Activated naive CD4-positive, alpha-beta T cell treated with anti-CD3 and anti-CD28 coated beads, Interleukin-2, amount 10 ng/mL, durations not matched to agents 7 days and 5 days (primary cell): ENCODE measurements at regions not wholly inside any gene's neighbourhood (a gene's known extent, or its start where the extent isn't known, plus 50 kb on each side); places are given as distances from the start of the nearest gene placed in this dataset.

Experiments used
- CTCF ChIA-PET: fragments of 350-600 bp; sonication (Branson Sonifier 250); formaldehyde crosslinking; loops from one replicate; lab custom pipeline; 2021; ENCODE audit warnings: antibody characterized with exemption; lab: Charles Lee
- DNase-seq: peaks from one replicate; pipeline ENCODE4 v3.0.0-alpha.2; 2020
- H3K27ac Mint-ChIP-seq: one replicate; pipeline ENCODE4 v1.8.0; 2021; ENCODE audit warnings: mild to moderate bottlenecking, moderate library complexity, mixed read lengths
- H3K27me3 Mint-ChIP-seq: one replicate; pipeline ENCODE4 v1.8.0; 2021; ENCODE audit warnings: mild to moderate bottlenecking, mixed read lengths
- H3K36me3 Mint-ChIP-seq: one replicate; pipeline ENCODE4 v1.8.0; 2021; ENCODE audit warnings: mixed read lengths
- H3K4me1 Mint-ChIP-seq: one replicate; pipeline ENCODE4 v1.8.0; 2021; ENCODE audit warnings: mixed read lengths
- H3K4me3 Mint-ChIP-seq: one replicate; pipeline ENCODE4 v1.8.0; 2021; ENCODE audit warnings: mild to moderate bottlenecking, moderate library complexity, mixed read lengths
- H3K9me3 Mint-ChIP-seq: one replicate; pipeline ENCODE4 v1.8.0; 2021; ENCODE audit warnings: mixed read lengths

- DNase-seq: peak; percentile 33
- CTCF ChIA-PET: no interaction called here
- Mint-ChIP-seq H3K36me3 (no peaks in the 10 kb centered on the region), H3K9me3 (no peaks in the 10 kb centered on the region), H3K4me3 (no peak overlapping the region), H3K4me1 (no peaks in the 10 kb centered on the region), H3K27ac (no peak overlapping the region), H3K27me3 (no peaks in the 10 kb centered on the region)
These were observed 617.6 kb downstream of the LRFN5 start for GRCh38 chr14:42224053-42224888.

- DNase-seq: no peak
- H3K27ac Mint-ChIP-seq: no peak overlapping the region
- no peak overlapping the region for H3K4me3 Mint-ChIP-seq
- H3K4me1 Mint-ChIP-seq: no peaks in the 10 kb centered on the region
- no peaks in the 10 kb centered on the region for H3K9me3 Mint-ChIP-seq
- no peaks in the 10 kb centered on the region for H3K36me3 Mint-ChIP-seq
- H3K27me3 Mint-ChIP-seq: no peaks in the 10 kb centered on the region
- CTCF ChIA-PET: interaction anchor here (0.6 kb wide), 1 partner anchor 10 kb away, joined by 3 read pairs; no protein-coding TSS in a partner anchor
These were observed 616.3 kb downstream of the LRFN5 start for GRCh38 chr14:42222924-42223471.

- no peak for DNase-seq
- Mint-ChIP-seq H3K4me1 (no peaks in the 10 kb centered on the region), H3K9me3 (no peaks in the 10 kb centered on the region), H3K27me3 (no peaks in the 10 kb centered on the region), H3K36me3 (no peaks in the 10 kb centered on the region), H3K4me3 (no peak overlapping the region), H3K27ac (no peak overlapping the region)
- CTCF ChIA-PET: no interaction called here
These were observed 608.4 kb downstream of the LRFN5 start for GRCh38 chr14:42214981-42215491.

- no peak overlapping the region for H3K27ac Mint-ChIP-seq
- no peaks in the 10 kb centered on the region for H3K4me1 Mint-ChIP-seq
- peaks cover 2% of the 10 kb centered on the region for H3K9me3 Mint-ChIP-seq
- no peaks in the 10 kb centered on the region for H3K27me3 Mint-ChIP-seq
- DNase-seq: no peak
- no peaks in the 10 kb centered on the region for H3K36me3 Mint-ChIP-seq
- CTCF ChIA-PET: no interaction called here
- H3K4me3 Mint-ChIP-seq: no peak overlapping the region
These were observed 594.3 kb downstream of the LRFN5 start for GRCh38 chr14:42200957-42201356.

- H3K27ac Mint-ChIP-seq: no peak overlapping the region
- DNase-seq: no peak
- no peak overlapping the region for H3K4me3 Mint-ChIP-seq
- CTCF ChIA-PET: no interaction called here
- H3K36me3 Mint-ChIP-seq: no peaks in the 10 kb centered on the region
- peaks cover under 1% of the 10 kb centered on the region for H3K9me3 Mint-ChIP-seq
- H3K4me1 Mint-ChIP-seq: no peaks in the 10 kb centered on the region
- no peaks in the 10 kb centered on the region for H3K27me3 Mint-ChIP-seq
These were observed 591.3 kb downstream of the LRFN5 start for GRCh38 chr14:42198010-42198409.

- no peak for DNase-seq
- H3K4me1 Mint-ChIP-seq: no peaks in the 10 kb centered on the region
- peaks cover 7% of the 10 kb centered on the region for H3K9me3 Mint-ChIP-seq
- no peaks in the 10 kb centered on the region for H3K27me3 Mint-ChIP-seq
- H3K4me3 Mint-ChIP-seq: no peak overlapping the region
- no peak overlapping the region for H3K27ac Mint-ChIP-seq
- CTCF ChIA-PET: no interaction called here
- no peaks in the 10 kb centered on the region for H3K36me3 Mint-ChIP-seq
These were observed 586.3 kb downstream of the LRFN5 start for GRCh38 chr14:42192738-42193653.

- Mint-ChIP-seq H3K36me3 (no peaks in the 10 kb centered on the region), H3K27ac (no peak overlapping the region), H3K9me3 (peaks cover 7% of the 10 kb centered on the region), H3K4me3 (no peak overlapping the region), H3K4me1 (no peaks in the 10 kb centered on the region), H3K27me3 (no peaks in the 10 kb centered on the region)
- DNase-seq: no peak
- CTCF ChIA-PET: no interaction called here
These were observed 584.1 kb downstream of the LRFN5 start for GRCh38 chr14:42190744-42191143.

GRCh38 chr14:42187846-42188245, 581.2 kb downstream of the LRFN5 start:
- CTCF ChIA-PET: no interaction called here
- H3K36me3 Mint-ChIP-seq: no peaks in the 10 kb centered on the region
- no peak for DNase-seq
- no peaks in the 10 kb centered on the region for H3K27me3 Mint-ChIP-seq
- H3K4me3 Mint-ChIP-seq: no peak overlapping the region
- no peak overlapping the region for H3K27ac Mint-ChIP-seq
- H3K9me3 Mint-ChIP-seq: peaks cover 5% of the 10 kb centered on the region
- no peaks in the 10 kb centered on the region for H3K4me1 Mint-ChIP-seq

- DNase-seq: no peak
- no peaks in the 10 kb centered on the region for H3K27me3 Mint-ChIP-seq
- no peaks in the 10 kb centered on the region for H3K4me1 Mint-ChIP-seq
- peaks cover 3% of the 10 kb centered on the region for H3K9me3 Mint-ChIP-seq
- H3K36me3 Mint-ChIP-seq: no peaks in the 10 kb centered on the region
- H3K27ac Mint-ChIP-seq: no peak overlapping the region
- CTCF ChIA-PET: interaction anchor here (0.6 kb wide), 1 partner anchor 27 kb away, joined by 3 read pairs; no protein-coding TSS in a partner anchor
- no peak overlapping the region for H3K4me3 Mint-ChIP-seq
These were observed 579.0 kb downstream of the LRFN5 start for GRCh38 chr14:42185718-42186117.

- Mint-ChIP-seq H3K27me3 (no peaks in the 10 kb centered on the region), H3K4me3 (no peak overlapping the region), H3K4me1 (no peaks in the 10 kb centered on the region), H3K9me3 (peaks cover 9% of the 10 kb centered on the region), H3K27ac (no peak overlapping the region), H3K36me3 (no peaks in the 10 kb centered on the region)
- CTCF ChIA-PET: no interaction called here
- no peak for DNase-seq
These were observed 567.7 kb downstream of the LRFN5 start for GRCh38 chr14:42174357-42174756.

GRCh38 chr14:42173206-42173605, 566.5 kb downstream of the LRFN5 start:
- no peak overlapping the region for H3K27ac Mint-ChIP-seq
- H3K9me3 Mint-ChIP-seq: peaks cover 11% of the 10 kb centered on the region
- no peaks in the 10 kb centered on the region for H3K27me3 Mint-ChIP-seq
- CTCF ChIA-PET: no interaction called here
- H3K4me1 Mint-ChIP-seq: no peaks in the 10 kb centered on the region
- no peaks in the 10 kb centered on the region for H3K36me3 Mint-ChIP-seq
- DNase-seq: no peak
- no peak overlapping the region for H3K4me3 Mint-ChIP-seq

- Mint-ChIP-seq H3K36me3 (no peaks in the 10 kb centered on the region), H3K27ac (no peak overlapping the region), H3K4me3 (no peak overlapping the region), H3K27me3 (no peaks in the 10 kb centered on the region), H3K9me3 (peaks cover 15% of the 10 kb centered on the region), H3K4me1 (no peaks in the 10 kb centered on the region)
- CTCF ChIA-PET: no interaction called here
- DNase-seq: no peak
These were observed 565.6 kb downstream of the LRFN5 start for GRCh38 chr14:42172304-42172703.

GRCh38 chr14:42163136-42163535, 556.5 kb downstream of the LRFN5 start:
- DNase-seq: no peak
- Mint-ChIP-seq H3K4me3 (no peak overlapping the region), H3K27me3 (no peaks in the 10 kb centered on the region), H3K9me3 (peaks cover 10% of the 10 kb centered on the region), H3K36me3 (no peaks in the 10 kb centered on the region), H3K27ac (no peak overlapping the region), H3K4me1 (no peaks in the 10 kb centered on the region)
- CTCF ChIA-PET: no interaction called here

GRCh38 chr14:42159138-42159537, 552.5 kb downstream of the LRFN5 start:
- CTCF ChIA-PET: no interaction called here
- H3K4me1 Mint-ChIP-seq: no peaks in the 10 kb centered on the region
- no peaks in the 10 kb centered on the region for H3K27me3 Mint-ChIP-seq
- no peaks in the 10 kb centered on the region for H3K36me3 Mint-ChIP-seq
- no peak overlapping the region for H3K4me3 Mint-ChIP-seq
- no peak for DNase-seq
- peaks cover 2% of the 10 kb centered on the region for H3K9me3 Mint-ChIP-seq
- H3K27ac Mint-ChIP-seq: no peak overlapping the region
